Medulla oblongata (tissue), 1 donor: ENCODE measurements at regions not wholly inside any gene's neighbourhood (a gene's known extent, or its start where the extent isn't known, plus 50 kb on each side); places are given as distances from the start of the nearest gene placed in this dataset.

Experiments
- DNase-seq: peaks from one replicate; pipeline ENCODE4 v3.0.0-alpha.2; 2015; ENCODE audit errors: extremely low spot score

GRCh38 chr6:168968801-168969200, 284.8 kb downstream of the THBS2 start:
- no peak for DNase-seq

- DNase-seq, result peak; percentile 46
Observed at GRCh38 chr6:168968228-168968627, 285.4 kb downstream of the THBS2 start.

GRCh38 chr6:168967281-168967925, 286.2 kb downstream of the THBS2 start:
- DNase-seq, result no peak

GRCh38 chr6:168964138-168964835, 289.4 kb downstream of the THBS2 start:
- DNase-seq, result no peak

- DNase-seq, result no peak
Observed at GRCh38 chr6:168962886-168963285, 290.8 kb downstream of the THBS2 start.

- DNase-seq, result no peak
Observed at GRCh38 chr6:168961264-168961656, 292.4 kb downstream of the THBS2 start.

- DNase-seq, result no peak
Observed at GRCh38 chr6:168960551-168961263, 292.9 kb downstream of the THBS2 start.

GRCh38 chr6:168959696-168960095, 293.9 kb downstream of the THBS2 start:
- DNase-seq, result no peak

GRCh38 chr6:168956884-168957730, 296.5 kb downstream of the THBS2 start:
- peak; percentile 77 for DNase-seq

GRCh38 chr6:168956141-168956838, 297.4 kb downstream of the THBS2 start:
- DNase-seq, result no peak

- DNase-seq, result no peak
Observed at GRCh38 chr6:168953461-168953860, 300.2 kb downstream of the THBS2 start.

GRCh38 chr6:168951217-168951616, 302.4 kb downstream of the THBS2 start:
- DNase-seq, result no peak

- DNase-seq, result no peak
Observed at GRCh38 chr6:168950858-168951214, 302.8 kb downstream of the THBS2 start.

GRCh38 chr6:168949981-168950857, 303.4 kb downstream of the THBS2 start:
- no peak for DNase-seq

- DNase-seq, result no peak
Observed at GRCh38 chr6:168948990-168949531, 304.6 kb downstream of the THBS2 start.

GRCh38 chr6:168948002-168948401, 305.6 kb downstream of the THBS2 start:
- no peak for DNase-seq

GRCh38 chr6:168943231-168943905, 310.3 kb downstream of the THBS2 start:
- no peak for DNase-seq

GRCh38 chr6:168942646-168943045, 311.0 kb downstream of the THBS2 start:
- no peak for DNase-seq

GRCh38 chr6:168941036-168941435, 312.6 kb downstream of the THBS2 start:
- no peak for DNase-seq

- no peak for DNase-seq
Observed at GRCh38 chr6:168939796-168940195, 313.9 kb downstream of the THBS2 start.
